GM19239 (cell line): ENCODE measurements at regions not wholly inside any gene's neighbourhood (a gene's known extent, or its start where the extent isn't known, plus 50 kb on each side); places are given as distances from the start of the nearest gene placed in this dataset.
"Not testable (repeated sequence)": the region's sequence is repeated elsewhere in the genome, so short reads cannot be mapped to it uniquely, and the experiment has no call there.

Experiments used
- DNase-seq: peaks from one replicate; pipeline ENCODE4 v3.0.0; 2011; ENCODE audit warnings: low spot score; ENCODE audit not compliant: insufficient read length
- FAIRE-seq: peaks from 2 replicates; lab custom pipeline; 2011; peaks lifted over from hg19 to GRCh38; lab: Jason Lieb, UNC

DNA sequence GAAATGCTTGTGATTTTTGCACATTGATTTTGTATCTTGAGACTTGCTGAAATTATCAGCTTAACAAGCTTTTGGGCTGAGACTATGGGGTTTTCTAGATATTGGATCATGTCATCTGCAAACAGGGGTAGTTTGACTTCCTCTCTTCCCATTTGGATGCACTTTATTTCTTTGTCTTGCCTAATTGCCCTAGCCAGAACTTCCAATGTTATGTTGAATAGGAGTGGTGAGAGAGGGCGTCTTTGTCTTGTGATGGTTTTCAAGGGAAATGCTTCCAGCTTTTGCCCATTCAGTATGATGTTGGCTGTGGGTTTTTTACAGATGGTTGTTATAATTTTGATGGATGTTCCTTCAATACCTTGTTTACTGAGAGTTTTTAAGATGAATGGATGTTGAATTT is 600.7 kb upstream of the CTNND2 start:
- FAIRE-seq, DNase-seq: not testable (repeated sequence)

DNA sequence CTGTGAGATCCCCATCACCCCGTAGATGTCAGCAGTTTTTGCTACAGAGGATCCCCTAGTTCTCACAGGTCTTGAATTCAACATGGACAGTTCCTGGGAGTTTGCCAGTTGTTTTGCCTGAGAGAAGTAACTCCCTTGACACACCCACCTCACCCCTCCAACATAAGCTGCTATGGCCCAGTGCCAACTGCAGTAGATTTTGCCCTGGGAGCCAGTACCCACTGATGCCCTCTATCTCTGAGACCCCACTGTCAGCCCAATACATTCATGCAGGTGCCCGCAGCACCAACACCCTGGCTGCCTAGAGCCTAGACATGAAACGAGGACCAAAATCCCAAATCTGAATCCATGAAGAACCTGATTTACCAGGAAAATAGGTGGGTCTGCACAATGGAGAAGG is 583.9 kb upstream of the CTNND2 start:
- FAIRE-seq, result no peak
- no peak for DNase-seq

DNA sequence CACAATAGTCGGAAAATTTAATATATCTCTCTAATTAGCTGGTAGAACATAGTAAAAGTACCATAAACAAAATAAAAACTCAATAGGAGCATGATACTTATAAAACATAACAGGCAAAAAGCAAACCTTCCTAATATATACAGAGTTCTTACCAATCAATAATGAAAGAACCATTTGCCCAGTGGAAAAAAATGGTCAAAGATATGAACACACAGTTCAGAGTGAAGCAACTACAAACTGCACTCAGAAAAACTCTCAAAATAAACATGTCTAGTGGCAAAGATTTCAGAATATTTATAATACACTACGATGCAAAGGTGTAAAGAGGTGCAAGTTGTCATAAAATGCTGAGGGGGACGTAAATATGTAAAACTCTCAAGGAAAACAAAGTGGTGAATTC is 576.2 kb upstream of the CTNND2 start:
- DNase-seq (no peak), FAIRE-seq (no peak)

DNA sequence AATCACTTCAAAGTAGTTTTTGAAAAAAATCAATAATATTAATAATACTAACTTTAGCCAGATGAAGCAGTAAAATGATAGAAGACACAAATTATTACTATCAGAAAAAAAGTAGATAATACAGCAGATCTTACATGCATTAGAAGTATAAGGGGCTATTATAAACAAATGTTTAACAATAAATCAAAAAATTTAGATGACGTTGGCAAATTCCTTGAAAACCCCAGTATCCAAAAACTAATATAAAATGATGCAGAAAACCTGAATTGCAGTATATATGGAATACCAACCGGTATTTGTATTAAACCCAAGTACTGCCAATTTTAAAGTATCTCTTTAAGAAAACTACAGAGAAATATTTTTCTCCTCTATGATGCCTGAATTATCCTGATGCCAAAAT is 573.3 kb upstream of the CTNND2 start:
- no peak for FAIRE-seq
- no peak for DNase-seq

DNA sequence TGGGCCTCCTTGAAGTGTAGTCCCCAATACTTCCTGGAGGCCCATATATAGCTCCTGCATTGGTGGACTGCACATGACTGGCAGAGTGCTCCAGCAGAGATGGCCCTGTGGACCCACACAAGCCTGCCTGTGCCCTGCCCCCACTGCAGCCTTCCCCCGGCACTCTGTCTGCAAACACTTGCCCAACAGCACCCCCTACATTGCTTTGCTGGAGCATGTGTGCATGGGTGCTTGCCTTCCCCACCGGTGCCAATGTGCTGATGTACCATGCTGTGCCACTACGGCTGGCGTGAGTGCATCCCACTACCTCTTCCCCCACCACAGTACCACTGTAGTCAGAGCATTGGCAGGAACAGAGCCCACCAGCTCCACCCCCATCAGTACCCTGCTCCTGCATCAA is 563.6 kb upstream of the CTNND2 start:
- FAIRE-seq, result no peak
- no peak for DNase-seq

DNA sequence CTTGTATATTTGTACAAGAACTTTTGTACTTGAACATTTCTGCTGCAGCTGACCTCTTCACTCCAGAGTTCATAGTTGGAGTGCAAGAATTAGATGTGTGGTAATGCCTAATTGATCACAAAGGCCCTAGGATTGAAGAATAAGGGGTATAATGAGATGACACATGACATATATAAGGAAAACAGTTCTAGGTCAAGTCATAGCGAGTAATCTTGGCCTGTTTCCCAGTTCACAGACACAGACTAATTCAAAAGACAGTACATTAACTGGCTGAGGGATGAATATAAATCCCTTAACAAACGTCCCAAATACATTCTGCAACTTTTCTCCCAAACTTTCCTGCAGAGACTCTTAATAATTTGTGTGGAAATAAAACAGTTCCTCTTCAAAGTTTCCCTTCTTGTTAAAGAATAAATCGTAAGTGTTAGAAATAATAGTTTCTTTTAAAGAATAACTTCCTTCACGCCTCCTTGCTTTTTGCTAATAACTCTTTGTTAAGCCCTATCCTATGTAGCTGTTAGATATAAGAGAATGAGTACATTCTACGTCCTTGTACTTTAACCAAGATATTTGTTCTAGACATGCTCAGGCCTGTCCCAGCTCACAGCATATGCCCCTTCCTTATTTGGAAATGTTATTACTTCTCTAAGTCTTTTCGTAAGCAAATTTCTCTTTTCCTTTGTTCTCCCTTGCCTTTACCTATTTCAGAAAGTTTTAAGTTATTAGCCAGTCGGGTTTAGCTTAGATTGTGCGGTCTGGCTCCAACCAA is 556.4 kb upstream of the CTNND2 start:
- DNase-seq (no peak), FAIRE-seq (no peak)

DNA sequence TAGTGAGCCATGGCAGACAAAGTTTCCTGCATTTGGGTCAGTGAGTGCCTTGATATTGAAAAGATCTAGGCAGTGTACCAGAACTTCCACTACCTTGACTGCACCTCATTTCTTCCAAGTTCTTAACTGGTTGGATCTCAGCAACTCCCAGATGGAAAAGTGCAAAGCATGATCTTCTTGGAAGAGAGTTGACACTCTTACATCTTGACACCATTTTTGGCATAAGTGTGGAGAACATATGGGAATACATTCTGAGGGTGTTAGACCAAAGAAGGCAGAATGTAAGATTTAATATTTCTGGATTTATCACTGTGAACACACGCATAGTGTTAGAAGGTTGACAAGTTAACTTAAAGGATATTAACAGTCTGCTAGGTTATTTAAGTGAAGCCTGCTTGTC is 555.1 kb upstream of the CTNND2 start:
- FAIRE-seq (no peak), DNase-seq (no peak)

DNA sequence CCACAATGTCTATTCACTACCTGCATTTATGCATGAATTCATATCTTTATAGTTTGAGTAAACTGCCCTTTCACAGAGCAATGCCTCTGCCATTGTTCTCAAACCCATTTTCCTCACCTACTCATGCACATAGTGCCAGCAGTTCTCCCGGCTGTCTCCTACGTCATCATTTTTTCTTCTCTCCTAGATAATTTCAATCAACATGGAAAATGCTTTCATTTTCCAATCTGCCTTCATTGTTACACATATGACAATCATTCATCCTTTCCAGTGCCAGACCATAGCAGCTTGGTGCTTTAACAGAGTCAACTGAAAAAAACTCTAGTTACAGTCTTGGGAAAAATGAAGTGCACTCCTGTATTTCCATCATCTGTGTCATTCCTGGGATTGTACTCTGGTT is 514.8 kb upstream of the CTNND2 start:
- FAIRE-seq (no peak), DNase-seq (no peak)

DNA sequence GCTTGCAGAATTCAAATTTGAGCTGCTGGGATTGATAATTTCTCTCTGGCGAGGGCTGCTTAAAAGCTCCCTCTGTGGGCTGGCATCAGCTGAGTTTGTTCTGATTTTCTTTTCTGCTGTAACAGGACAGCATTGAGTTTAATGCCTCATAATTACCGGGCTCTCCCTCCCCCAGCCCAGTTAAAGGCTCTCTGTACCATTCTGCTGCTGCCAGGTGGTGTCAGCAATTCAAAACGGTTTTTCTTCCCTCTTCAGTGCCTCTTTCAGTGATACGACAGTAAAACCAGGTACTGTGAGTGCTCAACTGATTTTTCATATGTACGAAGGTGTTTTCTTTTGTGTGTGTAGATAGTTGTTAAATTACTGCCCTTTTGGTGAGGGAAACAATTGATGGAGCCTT is 509.3 kb upstream of the CTNND2 start:
- DNase-seq (no peak), FAIRE-seq (no peak)

DNA sequence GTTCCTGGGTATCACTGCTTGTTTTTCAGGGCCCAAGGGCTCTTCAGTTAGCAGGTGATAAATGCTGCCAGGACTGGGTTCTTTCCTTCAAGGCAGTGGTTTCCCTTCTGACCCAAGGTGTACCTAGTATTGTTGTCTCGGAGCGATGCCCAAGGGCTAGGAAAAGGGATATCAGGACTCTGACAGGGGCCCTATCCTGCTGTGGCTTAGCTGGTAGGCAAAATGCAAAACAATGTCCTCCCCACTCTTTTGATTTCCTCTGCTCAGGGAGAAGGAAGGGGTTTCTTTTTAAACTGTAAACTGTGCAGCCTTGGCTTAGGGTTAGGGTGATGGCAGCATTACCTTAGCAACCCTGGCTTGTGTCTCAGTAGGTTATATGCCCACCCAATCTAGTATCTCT is 508.8 kb upstream of the CTNND2 start:
- FAIRE-seq (no peak), DNase-seq (no peak)

DNA sequence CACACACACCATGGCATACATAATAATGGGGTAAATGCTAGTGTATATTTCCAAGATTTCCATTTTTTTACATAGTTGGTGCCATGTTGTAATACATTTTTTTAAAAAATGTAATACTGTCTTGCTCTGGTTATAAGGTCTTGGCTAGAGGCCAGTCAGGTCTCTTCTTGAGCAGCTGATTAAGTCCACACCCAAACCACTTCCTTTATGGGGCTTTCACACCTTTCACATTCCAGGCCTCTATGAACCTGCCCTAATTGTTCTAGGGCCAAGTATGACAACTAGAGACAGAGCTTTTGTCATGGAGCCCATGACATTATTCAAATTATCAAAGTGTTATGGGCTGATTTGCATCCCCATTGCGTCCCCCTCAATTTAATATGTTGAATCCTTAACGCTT is 495.6 kb upstream of the CTNND2 start:
- no peak for FAIRE-seq
- no peak for DNase-seq

DNA sequence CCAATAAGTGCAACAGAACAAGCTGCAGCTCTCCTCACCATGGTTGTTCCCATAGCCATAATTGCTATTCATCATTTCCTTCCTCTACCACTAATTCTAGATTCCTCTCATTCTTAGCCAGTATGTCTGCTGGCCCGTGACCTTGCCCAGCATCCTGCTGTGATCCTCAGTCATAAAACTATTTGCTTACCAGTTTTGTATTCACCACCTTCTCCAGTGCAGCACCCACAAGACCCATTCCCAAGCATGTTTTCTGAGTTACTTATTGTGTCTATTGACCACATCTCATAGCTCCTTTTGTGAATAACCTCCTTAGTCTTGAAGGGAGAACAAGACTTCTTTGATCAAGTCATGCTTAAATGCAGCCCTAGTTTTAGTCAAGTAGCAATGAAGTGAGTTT is 488.0 kb upstream of the CTNND2 start:
- FAIRE-seq, result no peak
- no peak for DNase-seq

DNA sequence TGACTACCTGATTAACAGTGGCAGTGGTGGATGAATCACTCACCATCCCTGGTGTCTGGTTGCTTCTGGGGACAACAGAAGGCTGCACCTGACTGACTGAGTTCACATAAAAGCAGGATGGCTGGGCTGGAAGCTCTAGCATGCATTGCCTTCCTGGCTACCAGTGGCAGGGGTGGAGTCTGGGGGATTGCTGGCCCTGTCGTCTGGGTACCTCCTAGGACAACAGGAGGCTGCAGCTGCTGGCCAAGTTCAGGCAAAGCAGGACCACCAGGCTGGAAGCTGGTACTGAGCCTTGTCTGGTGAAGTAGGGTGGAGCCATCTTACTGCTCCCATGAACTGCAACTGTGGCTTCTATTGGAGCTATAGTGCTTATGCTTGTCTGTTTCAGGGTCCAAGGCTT is 480.8 kb upstream of the CTNND2 start:
- DNase-seq (no peak), FAIRE-seq (no peak)

DNA sequence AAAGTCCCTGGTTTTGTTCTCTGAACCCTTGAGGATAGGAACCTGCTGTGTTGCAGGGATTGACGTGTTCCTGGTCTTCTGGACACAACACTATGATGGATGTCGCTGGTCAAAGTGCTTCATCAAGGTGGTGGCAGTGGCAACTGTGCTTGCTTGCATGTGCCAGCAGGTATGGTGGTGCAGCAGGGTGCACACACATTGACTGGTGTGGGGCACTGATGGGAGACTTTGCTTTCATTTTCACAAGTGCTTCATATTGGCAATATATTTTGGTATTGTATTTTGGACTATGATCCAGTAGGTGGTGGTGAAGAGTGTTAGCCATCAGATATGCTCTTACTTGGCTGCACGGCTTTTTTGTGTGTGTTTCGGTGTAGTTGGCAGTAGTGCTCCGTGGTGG is 479.8 kb upstream of the CTNND2 start:
- FAIRE-seq, result no peak
- DNase-seq, result no peak

DNA sequence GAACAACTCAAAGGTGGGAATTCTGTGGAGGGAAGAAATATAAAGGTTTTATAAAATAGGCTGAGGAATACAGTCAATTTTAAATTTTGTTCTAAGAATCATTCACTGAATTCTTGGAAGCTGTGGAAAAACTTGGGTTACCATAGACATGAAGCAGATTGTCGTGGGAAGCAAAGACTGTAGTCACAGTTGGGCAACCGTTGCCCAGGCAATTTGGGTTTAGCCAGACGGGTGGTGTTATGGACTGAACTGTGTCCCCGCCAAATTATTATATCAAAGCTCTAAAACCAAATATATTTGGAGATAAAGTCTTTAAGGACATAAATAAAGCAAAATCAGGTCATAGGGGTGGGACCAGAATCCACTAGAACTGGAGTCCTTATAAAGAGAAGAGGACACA is 463.7 kb upstream of the CTNND2 start:
- FAIRE-seq, result no peak
- DNase-seq, result no peak

DNA sequence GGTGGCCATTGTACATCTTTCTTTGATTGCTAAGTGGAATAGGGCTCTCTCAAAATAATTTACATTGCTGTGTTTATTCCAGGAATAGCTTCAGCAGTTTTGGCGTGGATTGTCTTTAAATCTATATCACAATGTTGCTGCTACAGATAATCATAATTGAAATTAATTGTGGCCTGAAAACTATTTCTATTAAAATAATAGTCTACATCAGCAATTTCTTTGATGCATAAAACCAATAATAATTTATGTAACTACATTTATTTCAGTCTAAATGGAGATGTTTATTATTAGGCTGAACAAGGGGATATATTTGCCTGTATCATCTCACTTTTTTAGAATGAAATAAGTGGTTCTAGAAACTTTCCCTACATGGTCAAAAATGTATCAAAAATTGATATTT is 456.0 kb upstream of the CTNND2 start:
- DNase-seq (no peak), FAIRE-seq (no peak)

DNA sequence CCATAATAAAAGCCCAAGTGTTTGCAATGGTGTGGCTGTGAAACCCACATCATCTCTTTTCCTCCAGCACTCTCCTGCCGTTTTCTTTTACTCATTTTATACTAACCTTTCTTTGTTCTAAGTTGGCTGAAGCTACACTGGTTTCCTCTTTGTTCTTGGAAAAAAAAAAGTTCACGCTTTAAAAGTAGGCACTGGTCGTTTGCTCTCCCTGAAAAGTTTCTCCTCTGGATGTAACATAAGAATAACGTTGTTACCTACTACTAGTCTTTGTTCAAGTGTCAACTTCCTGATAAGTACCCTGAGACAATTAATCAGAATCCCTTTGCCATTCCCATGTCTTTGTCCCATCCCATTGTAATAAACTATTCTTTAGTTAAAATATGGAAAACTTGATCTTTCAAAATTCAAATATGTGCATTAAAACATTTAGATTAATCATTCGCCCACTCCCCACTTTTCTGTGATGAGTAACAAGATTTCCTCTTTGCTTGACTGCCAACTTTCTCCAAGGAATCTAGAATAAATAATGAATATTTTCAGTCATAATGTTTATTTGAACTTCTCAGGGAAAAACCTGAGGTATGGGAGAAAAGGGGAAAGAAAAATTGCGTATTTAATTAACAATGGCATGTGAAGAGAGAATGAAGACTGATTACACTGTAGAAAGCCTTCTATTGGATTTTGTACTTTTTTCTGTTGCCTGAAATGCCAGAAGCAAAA is 454.3 kb upstream of the CTNND2 start:
- no peak for FAIRE-seq

DNA sequence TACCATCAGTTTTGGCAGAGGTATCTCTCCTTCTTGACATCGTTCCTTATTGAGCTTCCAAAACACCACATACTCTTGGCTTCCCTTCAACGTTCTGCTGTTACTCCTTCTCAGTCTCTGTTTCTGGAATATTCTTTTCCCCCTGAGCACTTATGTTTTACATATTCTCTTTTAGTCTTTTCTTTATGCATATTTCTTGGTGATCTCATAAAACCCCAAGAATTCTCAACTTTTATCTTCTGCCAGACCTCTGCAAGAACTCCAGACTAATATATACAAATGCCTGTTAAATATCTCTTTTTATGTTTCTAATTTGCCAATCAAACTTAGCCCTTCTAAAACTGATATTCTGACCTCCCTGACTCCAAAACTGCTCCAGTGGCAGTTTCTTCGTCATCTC is 453.4 kb upstream of the CTNND2 start:
- FAIRE-seq, result no peak
- no peak for DNase-seq

More for the DNA sequence above, 454.3 kb upstream of the CTNND2 start:
- DNase-seq, result no peak

DNA sequence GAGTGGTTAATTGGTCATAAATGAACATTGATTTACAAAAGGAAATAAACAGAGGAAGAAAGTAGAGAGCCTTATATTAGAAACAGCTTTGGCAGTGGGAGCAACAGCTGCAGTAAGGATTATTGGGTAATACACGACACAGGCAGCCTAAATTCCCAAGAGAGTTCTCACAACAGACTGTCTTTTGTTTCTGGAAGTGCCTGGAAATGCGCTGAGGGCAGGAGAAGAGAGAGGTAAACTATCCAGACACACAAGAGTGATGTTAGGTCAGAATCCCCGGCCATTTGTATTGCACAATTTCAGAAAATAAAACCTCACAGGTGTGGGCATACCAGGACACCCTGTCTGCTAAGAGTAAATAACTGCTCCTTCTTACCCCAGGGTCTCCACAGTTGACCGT is 450.4 kb upstream of the CTNND2 start:
- FAIRE-seq, result no peak
- no peak for DNase-seq

DNA sequence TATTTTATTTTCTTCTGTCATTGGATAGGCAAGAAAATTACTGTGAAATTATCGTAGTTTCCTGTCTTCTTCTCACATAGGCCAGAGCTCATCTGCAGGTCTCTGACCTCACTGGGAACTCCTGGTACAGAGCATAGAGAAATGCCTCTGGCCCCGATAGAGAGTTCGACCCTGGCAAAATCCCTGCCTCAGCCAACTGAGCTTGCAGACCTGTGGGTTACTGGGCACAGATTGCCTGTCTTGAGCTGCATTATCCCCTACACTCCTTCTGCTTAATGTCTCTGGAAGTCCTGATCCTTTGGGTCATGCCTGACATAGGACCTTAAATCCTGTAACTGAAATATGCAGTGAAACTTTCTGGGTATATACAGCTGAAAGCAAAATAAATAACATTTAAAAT is 439.3 kb upstream of the CTNND2 start:
- FAIRE-seq, result no peak
- DNase-seq, result no peak

DNA sequence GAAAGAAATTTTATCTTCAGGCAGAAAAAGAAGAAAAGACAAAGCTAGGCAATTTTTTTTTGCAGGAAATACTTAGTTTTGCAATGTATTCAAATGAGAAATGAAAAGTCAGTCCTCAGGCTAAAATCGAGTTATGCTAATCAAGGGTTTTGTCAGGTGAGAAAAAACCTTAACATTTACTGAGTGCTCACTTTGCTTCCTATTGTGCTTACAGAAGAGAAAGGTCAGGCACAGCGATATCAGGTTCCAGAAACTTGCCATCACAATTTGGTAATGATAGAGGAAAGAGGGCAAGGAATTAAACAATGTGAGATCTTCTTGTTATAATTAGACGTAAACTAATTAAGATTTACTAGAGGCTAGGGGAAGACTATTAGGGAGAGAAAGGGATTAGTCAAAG is 431.7 kb upstream of the CTNND2 start:
- FAIRE-seq (no peak), DNase-seq (no peak)

DNA sequence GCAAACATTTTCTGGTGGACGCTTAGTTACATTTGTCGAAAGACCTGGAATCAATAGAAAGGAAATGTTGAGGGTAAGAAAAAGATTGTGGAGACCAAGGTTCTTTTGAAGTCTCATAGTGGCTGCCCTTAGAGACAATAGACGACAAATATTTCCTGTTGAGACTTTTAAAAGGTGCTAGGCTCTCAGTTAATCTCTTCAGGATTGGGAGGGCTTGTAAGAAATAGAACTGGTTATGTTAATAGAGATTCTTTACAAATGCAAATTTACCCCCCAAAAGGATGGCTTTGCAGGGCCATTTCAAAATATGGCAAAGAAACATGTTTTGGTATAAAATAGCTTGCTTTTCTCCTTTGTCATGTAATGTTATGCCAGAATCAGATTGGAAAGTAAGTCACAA is 428.2 kb upstream of the CTNND2 start:
- FAIRE-seq (no peak), DNase-seq (no peak)
